Cardiac muscle cell (in vitro differentiated cells and primary cell): ENCODE measurements at regions not wholly inside any gene's neighbourhood (a gene's known extent, or its start where the extent isn't known, plus 50 kb on each side); places are given as distances from the start of the nearest gene placed in this dataset.

Experiments
- DNase-seq, 2 donors: peaks; one replicate each; pipeline versions ENCODE4 v3.0.0 to v3.0.0-alpha.2; 2010 to 2017; ENCODE audit warnings: low read depth in 1 of 2, low spot score in 1 of 2
- H3K27ac ChIP-seq: fragments of 200-600 bp; sonication (generic); 2 replicates; pipeline ENCODE4 v1.5.1; 2016
- H3K27me3 ChIP-seq: fragments of 200-600 bp; sonication (generic); 2 replicates; pipeline ENCODE4 v1.6.0; 2016; ENCODE audit warnings: control low read depth
- H3K36me3 ChIP-seq: fragments of 200-600 bp; sonication (generic); 2 replicates; pipeline ENCODE4 v1.5.1; 2016; ENCODE audit warnings: control low read depth
- H3K4me1 ChIP-seq: fragments of 200-600 bp; sonication (generic); 2 replicates; pipeline ENCODE4 v1.8.1; 2017; ENCODE audit warnings: low read depth, mild to moderate bottlenecking, mixed run types
- H3K4me3 ChIP-seq: fragments of 200-600 bp; sonication (generic); 2 replicates; pipeline ENCODE4 v1.5.1; 2016; ENCODE audit warnings: mild to moderate bottlenecking
- H3K9me3 ChIP-seq: fragments of 200-600 bp; sonication (generic); 2 replicates; pipeline ENCODE4 v1.5.1; 2017; ENCODE audit warnings: low read depth, mild to moderate bottlenecking, control low read depth
- CTCF ChIP-seq: IDR thresholded peaks from 2 replicates; pipeline ENCODE4 v1.5.1; 2012; ENCODE audit warnings: low read depth, mild to moderate bottlenecking, low read length

GRCh38 chr7:114862406-114862805, 59.5 kb upstream of the MDFIC start:
- TF ChIP-seq CTCF: no peak
- Histone ChIP-seq H3K4me1 (no peaks in the 10 kb centered on the region), H3K9me3 (no peaks in the 10 kb centered on the region), H3K36me3 (no peaks in the 10 kb centered on the region), H3K27me3 (no peaks in the 10 kb centered on the region), H3K27ac (no peak overlapping the region), H3K4me3 (no peak overlapping the region)
- no peak for DNase-seq

GRCh38 chr7:114864278-114864677, 57.6 kb upstream of the MDFIC start:
- Histone ChIP-seq H3K27ac (no peak overlapping the region), H3K27me3 (no peaks in the 10 kb centered on the region), H3K4me3 (no peak overlapping the region), H3K4me1 (no peaks in the 10 kb centered on the region), H3K9me3 (no peaks in the 10 kb centered on the region), H3K36me3 (no peaks in the 10 kb centered on the region)
- no peak for TF ChIP-seq CTCF
- no peak for DNase-seq

GRCh38 chr7:114865564-114865963, 56.3 kb upstream of the MDFIC start:
- Histone ChIP-seq H3K9me3 (no peaks in the 10 kb centered on the region), H3K27ac (no peak overlapping the region), H3K36me3 (no peaks in the 10 kb centered on the region), H3K4me1 (no peaks in the 10 kb centered on the region), H3K4me3 (no peak overlapping the region), H3K27me3 (no peaks in the 10 kb centered on the region)
- DNase-seq: peak; percentile 52 to 83
- peak; percentile 91 for TF ChIP-seq CTCF
